Activated CD4-positive, CD25-positive, alpha-beta regulatory T cell treated with anti-CD3 and anti-CD28 coated beads, Interleukin-2, amount 50 U/mL, for 24 hours (primary cell): ENCODE measurements at regions not wholly inside any gene's neighbourhood (a gene's known extent, or its start where the extent isn't known, plus 50 kb on each side); places are given as distances from the start of the nearest gene placed in this dataset.
"Not testable (repeated sequence)": the region's sequence is repeated elsewhere in the genome, so short reads cannot be mapped to it uniquely, and the experiment has no call there.

Experiments used
- ATAC-seq, 2 donors: fragments of 150-1000 bp; cut with Tn5 transposase; one replicate each; pipeline ENCODE4 v1.10.0; 2021; ENCODE audit warnings: mild to moderate bottlenecking in 1 of 2, moderate library complexity in 1 of 2

DNA sequence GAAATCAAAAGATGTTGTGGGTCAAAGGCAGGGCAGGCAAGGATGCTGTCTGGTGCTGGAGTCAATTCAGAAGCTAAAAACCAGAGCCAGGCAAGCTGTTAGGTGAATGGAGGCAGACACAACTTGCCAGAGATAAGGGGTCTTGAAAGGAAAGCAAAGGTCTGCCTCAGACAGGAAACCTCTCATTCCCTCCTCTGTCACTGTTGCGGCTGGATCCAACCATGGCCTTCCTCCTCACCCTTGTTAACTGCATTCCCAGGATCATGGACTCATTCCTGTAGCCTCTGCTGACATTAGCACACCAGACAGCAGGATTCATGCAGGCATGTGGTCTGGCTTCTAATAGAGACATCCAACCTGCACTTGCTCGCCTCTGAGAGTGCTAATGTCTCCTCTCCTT lies 186.7 kb upstream of the HS3ST3A1 start:
- ATAC-seq: no peak

DNA sequence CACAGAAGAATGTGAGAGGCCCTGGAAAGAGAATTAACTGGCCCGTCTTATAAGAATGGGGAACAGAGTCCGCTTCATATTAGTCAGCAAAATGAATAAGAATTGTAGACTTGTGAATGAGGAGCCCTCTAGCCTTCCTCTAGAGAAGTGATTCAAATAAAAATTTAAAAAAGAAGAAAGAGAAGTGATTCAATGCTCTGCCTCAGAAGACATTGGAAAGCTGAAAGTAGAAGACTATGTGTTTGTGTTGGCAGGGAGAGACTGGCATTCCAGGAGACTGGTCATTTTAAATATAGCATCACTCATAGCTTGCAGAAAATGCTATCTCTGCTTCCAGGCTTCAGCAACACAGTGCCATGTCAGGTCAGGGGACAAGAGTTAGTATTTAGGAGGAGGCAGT lies 190.6 kb upstream of the HS3ST3A1 start:
- ATAC-seq: no peak

DNA sequence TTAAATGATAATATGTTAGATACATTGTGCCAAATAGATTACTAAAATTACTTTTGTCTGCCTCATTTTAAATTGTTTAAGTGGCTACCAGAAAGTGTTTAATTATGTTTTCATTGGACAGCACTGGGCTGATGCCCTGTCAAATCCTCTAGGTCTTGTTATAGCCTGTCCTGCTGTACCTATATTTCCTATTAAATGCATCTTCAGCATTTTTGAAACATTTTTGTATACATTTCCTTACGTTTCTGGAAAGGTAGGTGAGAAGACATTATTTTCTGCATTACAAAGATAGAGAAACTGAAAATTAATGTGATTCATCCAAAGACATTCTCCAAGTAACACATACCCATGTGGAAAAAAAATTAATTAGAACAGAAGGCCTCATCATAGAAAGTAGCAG lies 192.2 kb upstream of the HS3ST3A1 start:
- ATAC-seq: no peak

DNA sequence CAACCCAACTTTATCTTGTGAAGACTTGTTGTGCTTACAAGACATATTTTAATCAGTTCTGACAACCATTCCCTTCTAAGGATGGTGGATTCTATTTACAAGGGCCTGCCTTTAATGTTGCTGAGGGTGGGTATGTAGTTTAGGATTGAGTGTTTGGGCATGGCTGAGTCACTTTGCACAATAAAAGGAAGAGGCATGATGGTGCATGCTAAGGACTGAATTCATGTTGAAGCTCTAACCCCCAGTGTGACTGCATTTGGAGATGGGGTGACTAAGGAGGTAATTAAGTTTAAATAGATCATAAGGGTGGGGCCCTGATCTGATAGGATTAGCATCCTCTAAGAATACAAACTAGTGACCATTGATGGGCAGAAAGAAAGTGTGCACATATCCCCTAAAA lies 196.1 kb upstream of the HS3ST3A1 start:
- no peak for ATAC-seq

DNA sequence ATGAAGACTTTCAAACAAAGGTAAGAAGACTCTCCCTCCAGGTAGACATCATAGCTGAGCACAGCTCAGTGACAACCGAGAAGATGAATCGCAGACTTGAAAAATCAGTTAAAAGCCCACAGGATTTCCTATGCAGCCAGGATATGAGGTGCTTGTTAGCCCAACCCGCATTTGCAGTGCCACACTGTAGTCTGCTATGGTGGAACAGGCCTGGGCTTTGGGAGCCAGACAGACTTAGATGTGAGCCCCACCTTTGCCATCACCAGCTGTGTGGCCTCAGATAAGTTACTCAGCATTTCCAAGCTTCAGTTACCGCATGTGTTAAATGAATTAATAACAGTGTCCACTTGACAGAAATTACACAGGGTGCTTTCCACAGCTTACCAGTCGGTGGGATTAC lies 204.4 kb upstream of the HS3ST3A1 start:
- ATAC-seq: no peak

DNA sequence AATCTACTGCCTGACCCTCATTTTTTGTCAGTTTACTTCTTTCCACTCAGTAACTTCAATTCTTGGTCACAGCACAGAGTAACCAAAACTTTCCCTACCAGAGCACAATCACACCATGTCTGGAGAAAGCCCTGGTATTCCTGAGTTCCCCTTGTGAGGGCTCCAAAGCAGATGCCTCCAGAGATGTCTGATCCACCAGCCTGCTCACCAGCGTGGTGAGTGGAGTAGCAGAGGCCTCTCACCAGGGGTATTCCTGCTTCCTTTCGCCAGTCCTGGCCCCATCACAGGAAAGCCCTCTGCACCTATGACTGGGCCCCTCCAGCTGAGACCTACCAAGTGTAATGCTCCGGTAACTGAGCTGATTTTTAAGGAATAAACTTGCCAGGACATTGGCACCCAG lies 205.4 kb upstream of the HS3ST3A1 start:
- no peak for ATAC-seq

DNA sequence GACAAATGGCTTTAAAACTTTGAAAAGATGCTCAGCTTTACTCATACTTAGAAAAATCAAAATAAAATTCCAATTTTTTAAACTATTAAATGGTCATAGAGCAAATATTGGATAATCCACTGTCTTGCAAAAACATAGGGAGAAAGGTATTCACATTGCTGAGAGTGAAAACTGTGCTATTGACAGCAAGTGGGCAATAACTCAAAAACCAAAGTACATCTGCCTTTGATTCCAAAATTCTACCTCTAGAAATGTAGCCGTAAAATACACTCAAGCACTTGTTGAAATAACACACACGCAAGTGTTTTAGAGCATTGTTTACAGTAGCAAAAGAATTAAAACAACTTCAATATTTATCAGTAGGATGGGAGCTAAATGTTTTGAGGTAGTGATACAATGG lies 210.6 kb upstream of the HS3ST3A1 start:
- ATAC-seq: no peak

DNA sequence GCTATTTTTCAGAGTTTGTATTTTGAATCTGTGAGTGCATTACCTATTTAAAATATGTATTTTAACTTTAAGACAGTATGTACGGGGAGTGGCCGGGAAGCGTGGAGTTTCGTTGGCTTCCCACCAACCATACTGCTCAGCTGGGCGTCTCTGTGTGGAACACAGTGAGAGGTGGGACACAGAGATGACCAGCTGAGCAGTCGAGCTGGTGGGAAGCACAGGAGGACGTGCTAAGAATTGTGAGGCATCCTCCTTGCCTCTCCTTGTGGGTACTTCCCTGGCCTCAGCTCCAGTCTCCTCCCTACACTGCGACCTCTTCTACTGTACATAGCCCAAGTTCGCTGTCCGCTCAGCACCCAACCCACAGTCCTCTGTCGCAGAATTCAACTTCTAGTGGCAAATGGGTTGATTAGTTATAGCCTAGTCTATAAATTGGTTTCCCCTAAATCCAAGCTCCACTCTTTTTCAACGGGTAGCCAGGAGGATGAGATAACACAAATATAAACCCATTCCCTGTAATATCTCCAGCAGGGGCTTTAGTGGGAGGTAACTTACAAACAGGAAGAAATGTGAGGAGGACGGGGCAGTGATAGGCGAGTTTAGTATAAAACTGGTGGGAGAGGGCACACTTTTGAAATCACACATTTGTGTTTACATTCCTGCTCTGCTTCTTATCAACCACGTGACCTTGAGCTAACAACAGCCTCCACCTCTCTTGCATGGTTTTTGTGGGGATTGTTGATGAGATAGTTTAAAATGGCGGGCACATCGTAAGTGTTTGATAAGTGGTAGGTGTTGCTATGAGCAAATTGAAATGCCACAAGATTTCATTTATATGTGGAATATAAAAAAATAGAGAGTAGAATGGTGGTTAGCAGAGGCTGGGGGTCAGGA lies 211.9 kb upstream of the HS3ST3A1 start:
- no peak for ATAC-seq

DNA sequence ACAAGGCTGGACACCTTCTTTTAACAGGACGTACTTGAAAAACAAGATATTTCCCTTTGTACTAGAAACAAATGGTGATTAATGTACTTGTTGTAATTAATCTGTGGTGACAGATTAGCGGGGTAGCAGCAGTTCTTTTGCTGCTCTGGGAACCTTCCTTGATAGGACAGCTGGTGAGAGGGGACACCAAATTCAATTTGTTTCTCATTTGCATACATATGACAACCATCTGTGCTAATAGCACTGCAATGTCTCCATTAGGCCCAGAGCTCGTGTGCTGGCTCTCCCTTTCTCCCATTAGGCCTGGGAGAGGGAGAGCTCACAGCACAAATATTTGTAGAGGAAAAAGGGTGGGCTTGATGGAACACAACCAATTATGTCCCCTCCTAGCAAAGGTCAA lies 221.0 kb upstream of the HS3ST3A1 start:
- ATAC-seq: no peak

DNA sequence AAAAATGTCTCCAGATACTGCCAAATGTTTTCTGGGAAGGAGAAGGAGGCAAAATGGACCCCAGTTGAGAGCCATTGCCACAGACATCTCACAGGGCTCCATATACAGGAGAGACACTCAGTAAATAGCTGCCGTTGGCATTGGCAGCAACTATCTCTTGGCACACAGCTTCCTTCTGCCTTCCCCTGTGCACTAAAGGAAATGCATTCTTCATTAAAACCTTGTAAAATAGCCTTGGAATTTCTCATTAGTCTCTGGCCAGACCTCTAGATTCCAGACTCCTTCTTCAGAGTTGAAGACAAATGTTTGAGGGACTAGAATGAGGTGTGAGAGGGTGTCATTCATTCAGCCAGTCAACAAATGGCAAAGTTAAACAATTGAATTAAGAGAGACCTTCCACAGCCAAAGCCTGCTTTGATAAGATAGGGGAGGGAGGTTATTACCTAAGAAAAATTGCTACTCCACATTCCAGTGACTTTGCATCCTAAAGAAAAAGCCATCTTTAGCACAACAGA lies 223.9 kb upstream of the HS3ST3A1 start:
- ATAC-seq: no peak

DNA sequence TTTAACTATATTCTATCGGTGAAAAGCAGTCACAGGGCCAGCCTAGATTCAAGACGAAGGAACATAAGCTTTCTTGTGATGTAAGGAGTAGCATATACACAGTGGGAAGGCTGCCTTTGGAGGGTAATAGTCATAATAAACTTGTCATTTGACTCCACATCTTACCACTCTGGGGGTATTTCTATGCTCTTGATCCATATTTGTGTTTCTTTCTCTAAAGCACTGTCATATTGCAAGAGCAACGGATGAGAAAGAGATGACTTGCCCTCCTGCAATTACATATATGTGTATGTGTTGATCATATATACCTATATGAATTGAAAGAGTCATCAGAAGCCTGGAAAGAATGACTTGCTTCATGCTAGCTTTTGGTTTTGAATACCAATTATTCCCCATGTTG lies 225.4 kb upstream of the HS3ST3A1 start:
- peak in 1 of 2 donors; percentile 67 for ATAC-seq

DNA sequence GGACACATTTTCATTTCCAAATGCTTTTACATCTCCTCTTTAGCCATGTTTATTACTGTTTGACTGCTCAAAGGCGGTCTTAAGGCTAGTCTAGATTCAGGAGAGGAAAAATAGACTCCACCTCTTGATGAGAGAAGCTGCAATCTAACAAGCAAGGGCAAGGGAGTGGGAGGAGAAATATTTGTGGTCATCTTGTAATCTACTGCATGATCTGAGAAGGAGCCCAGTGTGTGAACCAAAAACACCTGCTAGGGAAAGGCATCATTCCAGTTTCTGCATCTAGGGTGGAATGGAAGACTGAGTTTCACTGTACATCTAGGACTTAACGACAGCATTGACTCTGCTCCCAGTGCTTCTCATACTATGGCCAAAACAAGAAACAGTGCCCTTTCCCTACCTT lies 232.2 kb upstream of the HS3ST3A1 start:
- ATAC-seq: no peak

DNA sequence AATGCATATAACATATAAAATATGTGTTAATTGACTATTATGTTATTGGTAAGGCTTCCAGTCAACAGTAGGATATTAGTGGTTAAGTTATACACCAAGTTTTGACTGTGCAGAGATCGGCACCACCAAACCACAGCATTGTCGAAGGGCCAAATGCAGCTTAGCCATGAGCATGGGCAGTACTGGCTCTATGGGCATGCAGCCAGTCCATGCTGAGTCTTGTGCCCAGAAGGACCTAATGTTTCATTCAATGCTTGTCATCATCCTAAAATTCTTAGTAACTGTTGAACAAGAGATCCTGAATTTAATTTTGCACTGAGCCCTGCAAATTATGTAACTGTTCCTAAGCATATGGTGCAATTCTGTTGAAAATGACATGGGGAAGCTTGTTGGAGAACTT lies 233.4 kb upstream of the HS3ST3A1 start:
- ATAC-seq: no peak

DNA sequence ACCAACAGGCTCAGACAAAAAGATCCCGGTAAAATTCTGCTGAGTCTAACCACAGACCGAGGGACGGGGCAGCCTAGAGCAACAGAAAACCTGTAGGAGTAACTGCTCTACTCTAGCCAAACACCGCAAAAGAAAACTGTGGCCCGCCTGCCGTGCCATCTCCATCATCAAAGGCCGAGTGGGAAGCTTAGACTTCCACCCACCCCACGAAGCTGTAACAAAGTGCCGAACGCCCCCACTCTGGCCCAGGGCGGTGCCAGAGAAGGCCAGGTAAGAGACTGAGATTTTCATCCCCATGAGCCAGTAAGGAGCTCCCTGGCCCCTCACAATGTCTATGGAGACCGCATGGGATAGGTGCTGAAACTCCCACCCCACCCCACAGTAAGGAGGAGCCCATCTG lies 231.9 kb upstream of the COX10 start:
- ATAC-seq: no peak

DNA sequence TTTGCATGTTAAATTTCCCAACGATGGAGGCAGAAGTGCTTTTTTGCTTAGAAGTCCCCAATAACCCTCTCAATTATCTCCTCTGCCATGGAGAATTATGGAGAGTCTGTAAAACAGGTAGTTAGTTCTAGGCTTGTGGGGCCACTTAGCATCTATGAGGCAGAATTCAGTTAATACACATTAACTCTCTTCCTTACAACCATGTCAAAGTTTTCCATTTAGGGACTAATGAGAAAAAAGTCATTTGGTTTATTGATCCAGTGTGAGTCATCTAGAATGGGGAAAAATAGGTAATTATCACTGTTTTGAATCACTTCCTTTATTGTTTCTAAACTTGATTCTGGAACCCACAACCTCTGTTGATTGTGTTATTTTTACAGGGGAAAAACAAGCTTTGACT lies 229.1 kb upstream of the COX10 start:
- no peak for ATAC-seq

DNA sequence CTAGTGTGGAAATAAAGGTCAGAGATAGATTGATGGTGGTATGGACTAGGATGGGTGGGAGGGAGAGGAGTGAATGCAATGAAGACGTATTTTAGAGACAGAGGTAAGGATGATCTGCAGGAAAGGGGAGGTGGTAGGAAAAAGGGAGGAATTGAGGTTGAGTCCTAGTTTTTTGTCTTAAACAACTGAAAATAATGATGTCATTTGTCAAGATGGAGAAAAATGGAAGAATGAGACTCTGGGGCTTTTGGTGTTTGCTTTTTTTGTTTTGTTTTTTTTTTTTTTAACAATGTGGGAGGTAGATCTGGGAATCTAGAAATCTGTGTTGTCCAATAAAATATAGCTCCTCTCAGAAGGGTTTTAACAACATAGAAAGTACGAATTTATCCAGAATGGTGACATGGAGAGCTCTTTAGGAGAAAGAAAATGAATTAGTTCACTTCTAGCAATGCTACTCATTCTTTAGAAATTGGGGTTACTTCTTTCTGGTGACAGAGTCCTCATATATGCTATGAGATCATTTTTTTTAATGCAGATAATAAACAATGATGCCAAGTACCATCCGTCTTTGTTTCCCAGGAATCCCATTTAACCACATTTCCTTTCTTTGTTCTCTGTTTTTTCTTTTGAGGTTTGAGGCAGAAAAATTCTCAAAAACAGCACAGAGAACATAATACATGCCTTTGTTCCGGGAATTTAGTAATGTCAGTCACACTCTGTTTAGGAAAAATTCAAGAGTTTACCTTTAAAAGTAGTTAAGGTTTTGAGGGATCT lies 225.3 kb upstream of the COX10 start:
- no peak for ATAC-seq

DNA sequence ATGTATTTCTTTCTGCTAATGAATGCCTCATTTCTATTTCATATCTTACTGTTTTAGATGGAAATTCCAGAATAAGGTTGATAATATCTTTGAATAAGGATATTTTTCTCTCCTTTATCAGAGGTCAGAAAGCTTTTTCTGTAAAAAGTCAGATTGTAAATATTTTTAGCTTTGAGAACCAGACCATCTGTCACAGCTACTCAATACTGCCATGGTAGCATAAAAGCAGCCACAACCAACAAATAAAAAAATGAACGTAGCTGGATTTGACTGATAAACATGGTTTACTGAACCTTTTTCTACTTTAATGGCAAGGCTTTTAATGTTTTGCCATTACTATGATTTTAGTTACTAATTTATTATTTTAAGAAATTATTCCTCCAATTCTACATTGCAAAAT lies 217.4 kb upstream of the COX10 start:
- no peak for ATAC-seq

DNA sequence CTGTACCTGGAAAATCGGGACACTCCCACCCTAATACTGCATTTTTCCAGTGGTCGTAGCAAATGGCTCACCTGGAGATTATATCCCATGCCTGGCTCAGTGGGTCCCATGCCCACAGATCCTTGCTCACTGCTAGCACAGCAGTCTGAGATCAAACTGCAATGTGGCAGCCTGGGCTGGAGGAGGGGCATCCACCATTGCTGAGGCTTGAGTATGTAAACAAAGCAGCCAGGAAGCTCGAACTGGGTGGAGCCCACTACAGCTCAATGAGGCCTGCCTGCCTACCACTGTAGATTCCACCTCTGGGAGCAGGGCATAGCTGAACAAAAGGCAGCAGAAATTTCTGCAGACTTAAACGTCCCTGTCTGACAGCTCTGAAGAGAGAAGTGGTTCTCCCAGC lies 213.6 kb upstream of the COX10 start:
- not testable (repeated sequence) for ATAC-seq

DNA sequence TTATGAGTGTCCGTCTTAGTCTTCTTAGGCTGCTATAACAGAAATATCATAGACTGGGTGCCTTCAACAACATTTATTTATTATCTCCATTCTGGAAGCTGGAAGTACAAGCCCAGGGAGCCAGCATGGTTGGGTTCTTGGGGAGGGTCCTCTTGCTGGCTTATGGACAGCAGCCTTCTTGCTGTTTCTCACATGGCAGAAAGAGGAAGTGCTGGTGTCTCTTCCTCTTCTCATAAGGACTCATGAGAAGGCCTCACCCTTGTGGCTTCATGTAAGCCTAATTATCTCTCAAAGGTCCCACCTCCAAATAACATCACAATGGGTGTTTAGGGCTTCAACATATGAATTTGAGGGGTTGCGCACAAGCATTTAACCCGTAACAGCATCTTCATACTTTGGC lies 207.0 kb upstream of the COX10 start:
- ATAC-seq: no peak

DNA sequence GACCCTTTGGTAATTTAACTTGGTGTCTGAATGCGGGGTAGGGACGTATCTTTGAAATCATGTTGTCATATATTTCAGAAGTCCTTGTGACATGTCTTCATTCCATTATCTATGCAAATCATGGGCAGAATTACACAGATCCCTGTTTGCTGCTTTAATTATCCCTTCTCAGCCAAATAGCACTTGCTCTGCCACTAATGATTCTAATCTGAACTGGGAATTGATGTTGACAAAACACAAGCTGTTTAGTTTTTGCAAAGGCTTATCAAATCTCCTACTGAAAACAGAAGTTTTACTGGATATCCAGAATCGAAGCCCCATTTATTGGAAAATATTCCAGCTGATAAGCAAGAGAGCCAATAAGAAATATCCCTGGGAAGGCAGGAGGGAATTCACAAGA lies 205.9 kb upstream of the COX10 start:
- no peak for ATAC-seq

DNA sequence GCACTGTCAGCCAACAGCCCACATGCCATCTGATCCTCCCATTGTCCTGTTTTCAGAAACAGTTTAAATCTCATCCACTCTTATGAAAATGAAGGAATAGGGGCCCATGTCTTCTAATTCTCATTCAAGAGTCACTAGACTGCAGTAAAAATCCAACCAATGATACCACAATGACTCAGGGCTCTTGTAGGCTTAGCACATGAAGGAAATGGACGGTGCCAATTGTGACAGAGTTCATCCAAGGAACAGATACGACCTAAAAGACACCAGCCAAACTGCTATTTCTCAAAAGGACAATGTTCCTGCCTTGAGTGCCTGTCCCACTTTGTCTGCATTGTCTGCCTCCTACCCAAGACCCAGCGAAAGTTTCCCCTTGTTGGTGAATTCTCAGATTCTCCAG lies 204.8 kb upstream of the COX10 start:
- no peak for ATAC-seq

DNA sequence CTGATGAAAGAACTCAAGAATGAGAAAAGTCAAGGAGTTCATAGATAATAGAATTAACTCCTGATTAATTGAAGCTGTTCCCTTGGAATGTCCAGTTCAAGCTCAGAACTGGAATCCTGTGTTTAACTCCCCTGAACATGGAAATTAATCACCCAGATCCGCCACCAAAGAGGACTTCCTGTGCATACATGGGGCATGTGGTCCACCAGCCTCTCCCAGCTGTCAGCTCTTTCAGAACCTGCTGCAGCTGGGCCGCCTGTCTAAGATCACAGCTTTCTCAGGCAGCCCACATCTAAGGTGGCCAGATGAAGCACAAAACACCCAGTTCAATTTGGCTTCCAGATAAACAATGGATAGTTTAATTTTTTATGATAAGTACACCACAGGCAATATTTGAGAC lies 203.7 kb upstream of the COX10 start:
- ATAC-seq: no peak

DNA sequence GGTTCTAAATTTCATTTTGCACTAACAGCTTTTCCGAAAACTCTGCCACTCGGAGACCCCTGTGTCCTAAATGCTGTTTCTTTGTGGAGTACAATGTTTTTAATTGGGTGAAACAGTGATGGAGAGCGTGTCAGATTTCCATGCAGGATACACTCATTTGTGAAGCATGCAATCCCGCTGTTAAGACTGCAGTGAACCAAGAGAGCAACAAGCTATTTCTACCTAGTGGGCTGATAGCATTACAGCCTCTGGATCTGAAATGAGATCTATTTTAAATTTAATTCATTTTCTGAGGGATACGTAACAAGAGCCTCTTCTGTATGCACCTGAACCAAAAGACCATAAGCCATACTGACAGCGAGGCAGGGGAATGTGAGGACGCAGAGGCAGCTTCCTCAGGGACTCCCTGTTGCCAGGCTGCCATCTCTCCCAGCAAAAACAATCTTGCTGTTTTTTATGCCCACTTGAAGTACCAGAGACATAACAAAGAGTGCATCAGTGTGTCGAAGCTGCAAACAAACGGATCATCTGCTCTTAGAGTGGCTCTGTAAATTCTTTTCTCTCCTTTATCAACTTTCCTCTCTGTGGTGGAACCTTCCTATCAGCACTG lies 199.9 kb upstream of the COX10 start:
- no peak for ATAC-seq

DNA sequence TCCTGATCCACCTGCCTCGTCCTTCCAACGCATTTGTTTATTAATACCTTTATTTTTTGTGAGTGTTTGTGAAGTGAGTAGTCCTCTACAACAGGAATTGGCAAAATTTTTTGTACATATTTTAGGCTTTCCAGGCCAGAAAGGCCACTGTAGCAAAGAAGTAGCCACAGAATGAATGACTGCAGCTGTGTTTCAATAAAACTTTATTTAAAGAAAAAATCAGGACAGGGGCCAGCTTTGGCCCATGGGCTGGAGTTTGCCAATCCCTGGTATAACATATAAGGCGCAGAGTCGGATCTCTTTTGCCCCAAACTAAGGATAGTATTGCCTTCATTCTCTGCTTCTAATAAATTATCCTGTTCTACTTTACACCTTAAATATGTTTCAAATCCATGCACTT lies 198.0 kb upstream of the COX10 start:
- ATAC-seq: no peak
